Activated naive CD4-positive, alpha-beta T cell (primary cell): ENCODE measurements at regions not wholly inside any gene's neighbourhood (a gene's known extent, or its start where the extent isn't known, plus 50 kb on each side); places are given as distances from the start of the nearest gene placed in this dataset.
"Not testable (repeated sequence)": the region's sequence is repeated elsewhere in the genome, so short reads cannot be mapped to it uniquely, and the experiment has no call there.

Source experiments
- DNase-seq, 4 experiments: peaks; one replicate each; lab custom pipeline; 2025; lab: John Stamatoyannopoulos, UW

DNA sequence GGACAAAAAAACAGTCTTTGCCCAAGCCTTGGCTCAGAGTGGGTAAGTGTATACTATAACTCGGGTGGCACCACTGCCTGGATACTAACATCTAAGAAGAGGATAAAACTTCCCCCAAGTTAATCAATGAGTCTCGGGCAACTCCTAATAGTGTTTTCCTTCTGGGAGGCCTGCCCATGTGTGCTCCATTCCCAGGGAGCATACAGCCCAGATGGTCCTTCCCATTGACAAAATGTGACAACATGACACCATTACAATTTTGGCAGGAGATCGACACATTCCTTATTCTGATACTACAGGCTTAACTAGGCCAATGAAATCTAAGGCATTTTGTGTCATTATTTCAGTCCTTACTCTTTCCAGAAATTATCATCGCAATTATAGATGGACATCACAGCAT is 52.7 kb upstream of the CRIM1 start:
- DNase-seq, result no peak

DNA sequence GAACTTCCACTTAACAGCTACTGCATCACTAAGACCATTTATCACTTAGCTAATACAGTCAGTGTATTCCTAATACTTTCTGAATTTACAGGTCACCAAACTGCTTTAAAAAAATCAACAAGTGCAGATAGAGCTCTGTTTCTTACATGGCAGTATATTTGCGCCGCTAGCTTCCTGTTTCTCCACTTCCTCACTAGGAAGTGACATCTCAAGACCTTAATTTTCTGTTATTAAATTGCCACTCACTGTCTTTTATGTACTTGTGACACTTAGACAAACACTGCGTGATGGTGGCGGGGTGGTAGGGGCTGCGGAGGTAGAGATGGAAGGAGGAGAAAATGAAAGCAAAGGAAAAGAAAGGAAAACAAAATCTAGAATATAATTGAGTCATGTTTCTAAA is 53.7 kb upstream of the CRIM1 start:
- no peak for DNase-seq

DNA sequence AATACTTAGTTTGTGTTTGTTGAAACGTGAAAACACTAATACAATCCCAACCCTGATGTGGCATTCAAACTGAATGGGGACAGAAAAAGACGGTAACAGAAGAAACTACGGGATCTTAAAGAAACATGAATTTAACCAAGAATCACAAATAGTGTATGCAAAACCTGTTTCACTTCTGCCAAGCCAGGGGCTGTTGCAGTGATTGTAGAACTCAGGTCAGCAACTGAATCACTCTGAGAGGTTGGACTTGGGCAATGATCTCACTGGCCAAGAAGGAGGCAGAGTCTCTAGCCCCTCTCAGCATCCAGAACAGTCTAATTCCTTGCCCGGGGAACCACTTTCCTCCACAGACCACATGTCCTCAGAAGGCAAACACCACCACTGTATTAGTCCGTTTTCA is 54.9 kb upstream of the CRIM1 start:
- DNase-seq, result no peak

DNA sequence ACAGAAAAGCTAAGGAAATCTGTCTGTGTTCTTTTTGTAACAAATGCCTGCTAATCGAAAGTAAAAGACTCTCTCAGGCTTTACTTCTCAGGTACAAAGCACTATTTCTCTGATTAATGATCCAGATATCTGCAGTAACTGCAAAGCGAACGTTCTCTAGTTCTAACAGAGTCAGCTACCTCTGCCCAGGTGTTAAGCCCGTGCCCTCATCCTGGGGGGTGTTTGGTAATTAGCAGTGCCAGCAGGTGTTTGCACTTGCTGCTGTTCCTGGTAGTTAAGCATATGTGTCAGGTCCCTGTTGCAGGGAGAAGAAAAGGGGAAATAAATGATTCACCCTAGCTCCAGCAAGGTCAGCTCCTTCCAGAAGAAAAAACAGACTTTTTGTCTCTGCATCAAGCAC is 58.8 kb upstream of the CRIM1 start:
- no peak for DNase-seq

DNA sequence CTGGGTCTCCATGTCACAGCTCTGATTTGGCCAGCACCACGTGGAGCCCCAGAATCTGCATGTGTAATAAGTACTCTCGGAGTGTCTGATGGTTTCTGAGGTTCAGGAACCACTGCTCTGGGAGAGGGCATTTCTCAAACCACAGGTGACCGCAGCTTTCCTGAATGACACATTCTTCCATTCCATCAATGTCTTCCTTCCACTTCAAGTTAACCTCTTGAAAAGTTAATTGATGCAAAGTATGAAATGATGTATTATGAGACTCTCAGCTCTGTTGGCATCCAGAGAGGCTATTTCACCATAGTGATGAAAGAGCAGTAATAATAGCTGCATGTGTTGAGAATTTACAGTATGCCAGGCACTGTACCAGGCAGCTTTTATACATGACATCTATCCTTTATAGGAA is 61.3 kb upstream of the CRIM1 start:
- DNase-seq, result no peak

DNA sequence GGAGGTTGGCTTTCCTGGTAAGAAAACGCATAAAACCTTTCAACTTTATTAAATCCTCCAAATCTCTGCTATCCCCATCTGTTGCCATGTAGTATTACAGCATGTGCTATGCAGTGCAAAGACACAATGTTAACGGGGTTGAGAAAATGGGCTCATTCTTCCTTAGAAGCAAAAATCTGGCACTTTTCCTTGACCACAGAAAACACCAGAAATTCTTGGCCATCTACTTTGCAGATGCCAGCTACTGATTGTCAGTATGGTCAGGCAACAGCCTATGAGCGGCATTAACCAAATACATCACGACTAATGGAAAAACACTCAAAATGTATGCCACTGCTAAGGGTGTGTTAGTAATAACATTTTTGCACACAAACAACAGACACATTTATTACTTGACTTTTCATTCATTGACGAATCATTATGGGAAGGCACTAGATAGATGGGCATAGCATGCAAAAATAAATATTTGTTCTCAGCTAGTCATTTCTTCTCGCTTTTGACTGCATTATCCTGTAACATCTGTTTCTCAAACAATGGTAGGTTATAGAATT is 65.2 kb upstream of the CRIM1 start:
- no peak for DNase-seq

DNA sequence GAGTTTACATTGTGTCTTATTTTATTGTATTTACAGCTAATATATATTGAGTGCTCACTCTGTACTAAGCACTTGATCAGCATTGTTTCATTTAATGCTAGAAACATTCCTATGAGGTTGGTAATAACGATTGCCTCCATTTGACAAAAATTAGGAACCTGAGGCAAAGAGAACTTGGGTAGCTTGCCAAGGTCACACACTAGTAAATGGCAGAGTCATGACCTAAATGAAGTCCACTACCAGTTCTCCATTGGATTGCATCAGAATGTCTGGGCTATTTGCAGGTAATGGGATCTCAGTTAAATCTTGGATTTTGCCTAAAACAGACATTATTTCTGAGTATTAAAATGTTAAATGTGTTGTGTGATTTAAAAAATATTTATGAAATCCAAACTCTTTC is 65.8 kb upstream of the CRIM1 start:
- DNase-seq, result no peak

DNA sequence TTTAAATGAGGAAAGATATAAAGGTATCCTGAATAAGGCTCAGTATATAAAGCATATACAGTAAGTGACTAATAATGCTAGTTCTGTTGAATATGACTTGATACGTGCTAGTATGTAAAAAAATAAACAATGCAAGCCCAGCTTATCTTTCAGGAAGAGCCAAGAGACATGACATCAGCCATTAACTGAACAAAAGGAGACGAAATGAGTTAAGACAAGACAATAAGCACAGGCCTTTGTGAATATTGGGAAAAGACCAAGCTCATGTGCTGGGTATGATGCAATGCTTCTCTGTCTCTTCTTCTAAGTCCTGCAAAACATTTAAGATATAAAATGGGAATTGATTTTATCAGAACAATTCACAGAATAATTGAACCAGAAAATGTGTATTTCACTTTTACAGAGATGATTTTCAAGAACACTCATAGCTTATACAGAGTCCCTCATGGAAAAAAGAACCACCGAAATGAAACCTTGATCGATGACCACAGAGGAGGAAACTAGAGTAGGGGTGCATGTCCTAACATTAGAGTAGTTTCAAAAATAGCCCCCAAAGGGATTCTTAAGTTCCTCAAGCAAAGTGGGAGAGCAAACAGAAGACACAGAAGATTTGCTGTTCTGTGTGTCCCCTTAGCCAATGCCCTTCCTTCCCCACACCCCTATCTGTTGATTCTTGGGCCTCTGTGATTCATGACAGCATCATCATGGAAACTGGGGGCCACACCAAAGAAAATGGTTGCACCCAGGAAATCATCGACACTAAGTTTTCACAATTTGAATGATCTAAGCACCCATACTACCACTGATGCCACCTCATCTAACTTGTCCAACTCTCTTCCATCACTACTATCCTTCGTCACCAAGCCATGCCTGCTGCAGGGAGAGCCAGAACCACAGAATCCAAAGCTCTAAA is 68.0 kb upstream of the CRIM1 start:
- no peak for DNase-seq

DNA sequence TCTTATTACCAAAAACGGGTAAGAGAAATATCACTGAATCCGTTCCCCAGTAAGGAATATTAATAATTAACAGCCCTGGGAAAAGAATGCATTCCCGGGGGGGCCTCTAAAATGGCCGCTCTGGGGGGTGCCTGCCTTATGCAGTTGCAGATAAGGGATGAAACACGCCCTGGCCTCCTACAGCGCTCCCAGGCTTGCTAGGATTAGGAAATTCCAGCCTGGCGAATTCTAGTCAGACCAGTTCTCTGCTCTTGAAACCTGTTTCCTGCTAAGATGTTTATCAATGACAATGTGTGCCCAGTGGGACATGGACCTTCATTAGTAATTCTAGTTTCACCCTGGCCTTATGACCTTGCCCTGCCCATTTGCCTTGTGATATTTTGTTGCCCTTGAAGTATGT is 76.1 kb upstream of the CRIM1 start:
- DNase-seq, result not testable (repeated sequence)

DNA sequence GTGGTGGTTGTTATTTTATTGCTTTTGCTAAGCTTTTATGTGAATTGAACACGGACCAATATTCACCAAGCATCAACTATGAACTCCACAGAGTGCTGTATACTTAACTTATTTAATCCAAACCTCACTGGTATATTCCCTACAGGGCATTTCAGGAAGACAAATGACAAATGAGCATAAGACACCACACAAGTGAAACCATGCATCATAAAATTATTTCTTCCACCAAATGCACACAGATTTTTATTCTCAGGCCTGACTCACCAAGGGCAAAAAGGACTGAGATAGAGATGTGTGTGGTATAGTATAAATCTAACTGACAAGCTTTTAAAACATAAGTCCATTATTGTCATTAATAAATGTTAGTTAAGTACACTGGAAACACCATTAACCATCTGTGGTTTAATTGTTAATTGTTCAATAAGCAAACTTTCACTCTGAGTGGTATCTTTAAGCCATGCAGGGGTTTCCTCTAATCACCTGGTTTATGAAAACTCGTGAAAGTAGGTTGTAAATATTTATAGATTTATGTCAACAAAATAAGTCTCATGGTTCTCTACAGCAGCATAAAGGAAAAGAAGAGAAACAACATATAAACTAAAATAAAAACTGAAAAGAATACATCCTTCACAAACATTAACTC is 77.6 kb upstream of the CRIM1 start:
- no peak for DNase-seq

DNA sequence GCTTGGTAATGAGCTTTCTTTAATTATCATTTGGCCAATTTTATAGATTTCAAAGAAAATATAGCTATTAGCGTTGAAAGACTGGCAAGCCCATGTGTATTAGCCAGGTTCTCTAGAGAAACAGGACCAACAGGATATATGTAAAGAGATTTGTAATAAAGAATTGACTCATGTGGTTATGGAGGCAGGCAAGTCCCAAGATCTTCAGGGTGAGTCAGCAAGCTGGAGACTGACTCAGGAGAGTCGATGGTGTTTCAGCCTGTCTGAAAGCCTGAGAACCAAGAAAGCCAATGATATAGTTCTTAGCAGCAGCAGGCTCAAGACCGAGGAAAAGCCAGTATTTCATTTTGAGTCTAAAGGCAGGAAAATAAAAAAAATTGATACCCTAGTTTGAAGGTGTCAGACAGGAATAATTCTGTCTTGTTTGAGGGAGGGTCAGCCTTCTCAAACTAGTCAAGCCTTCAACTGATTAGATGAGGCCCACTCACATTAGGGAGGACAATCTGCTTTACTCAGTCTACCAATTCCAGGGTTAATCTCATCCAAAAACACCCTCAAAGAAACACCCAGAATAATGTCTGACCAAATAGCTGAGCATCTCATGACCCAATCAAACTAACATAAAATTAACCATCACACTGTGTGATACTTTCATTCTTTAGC is 78.3 kb upstream of the CRIM1 start:
- DNase-seq, result no peak

DNA sequence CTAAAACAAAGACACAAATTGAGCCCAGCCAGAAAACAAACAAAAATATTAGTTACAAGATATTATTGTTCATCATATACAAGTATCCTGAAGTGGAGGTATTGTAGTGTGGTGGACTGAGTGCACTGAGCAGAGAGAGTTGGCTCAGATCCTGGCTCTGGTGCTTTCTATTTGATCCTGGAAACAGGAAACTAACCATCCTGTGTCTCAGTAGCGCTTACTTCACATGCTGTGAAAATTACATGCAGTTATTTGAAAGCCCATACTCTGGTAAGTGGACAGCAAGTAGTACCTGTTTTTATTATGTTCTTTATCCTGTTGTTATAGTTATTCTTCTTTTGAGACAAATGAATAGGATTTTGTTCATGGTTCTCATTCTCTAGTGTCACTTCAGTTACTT is 84.3 kb upstream of the CRIM1 start:
- no peak for DNase-seq

DNA sequence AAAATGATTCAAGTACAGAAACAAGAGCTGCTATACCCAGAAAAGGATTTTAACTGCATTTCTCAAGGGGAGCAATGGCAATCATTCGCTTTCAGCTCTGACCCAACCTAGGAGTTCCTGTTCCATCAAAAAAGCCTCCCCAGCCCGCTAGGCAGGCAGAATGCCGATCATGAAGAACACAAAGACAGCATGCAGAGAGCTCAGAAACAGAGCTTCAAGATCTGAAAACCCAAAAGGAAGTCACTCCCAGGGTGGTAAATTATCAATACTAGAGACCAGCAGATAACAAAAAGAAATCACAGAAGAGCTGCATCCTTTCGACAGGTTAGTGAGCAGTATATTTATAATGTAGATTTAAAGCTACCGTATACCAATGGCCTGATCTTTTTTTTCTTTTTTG is 84.8 kb upstream of the CRIM1 start:
- no peak for DNase-seq

DNA sequence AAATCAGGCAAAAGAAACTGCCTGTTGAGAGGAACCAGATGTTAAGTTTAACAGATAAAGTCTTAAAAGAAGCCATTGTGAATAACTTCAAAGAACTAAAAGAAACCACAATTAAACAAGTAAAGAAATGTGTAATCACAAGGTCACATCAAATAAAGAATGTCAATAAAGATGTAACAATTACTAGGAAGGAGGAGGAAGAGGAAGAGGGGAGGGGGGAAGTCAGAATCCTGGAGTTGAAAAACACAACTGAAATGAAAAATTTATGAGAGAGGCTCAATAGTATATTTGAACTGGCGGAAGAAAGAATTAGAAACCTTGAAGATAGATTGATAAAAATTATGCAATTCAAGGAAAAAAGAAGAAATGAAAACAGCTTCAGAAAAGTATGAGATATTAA is 88.4 kb upstream of the CRIM1 start:
- DNase-seq, result no peak

DNA sequence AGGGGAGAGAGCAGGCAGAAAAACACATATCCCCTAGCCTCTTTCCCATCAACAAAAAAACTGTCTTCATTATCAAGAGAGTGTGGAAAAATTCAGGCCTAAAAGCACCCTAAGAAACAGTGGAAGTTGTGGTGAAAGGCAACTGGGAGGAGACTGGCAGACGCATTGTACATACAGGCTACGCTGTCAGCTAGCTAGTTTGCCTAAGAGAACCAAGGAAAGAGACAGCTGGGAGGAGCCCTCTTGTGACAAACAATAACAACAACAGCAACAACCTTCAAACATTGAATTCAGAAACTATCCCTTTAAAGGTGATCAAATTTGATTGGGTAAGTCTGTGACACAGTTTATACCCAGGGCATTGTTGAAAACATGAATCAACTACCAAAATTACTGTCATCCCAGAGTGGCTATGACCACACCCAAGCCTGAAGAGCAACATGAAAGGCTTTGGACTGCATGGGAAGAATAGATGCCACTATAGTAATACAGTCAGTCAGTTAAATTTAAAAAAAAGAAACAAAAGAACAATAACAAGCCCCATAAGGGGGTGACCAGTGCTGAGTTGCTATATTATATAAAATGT is 88.9 kb upstream of the CRIM1 start:
- DNase-seq, result no peak

DNA sequence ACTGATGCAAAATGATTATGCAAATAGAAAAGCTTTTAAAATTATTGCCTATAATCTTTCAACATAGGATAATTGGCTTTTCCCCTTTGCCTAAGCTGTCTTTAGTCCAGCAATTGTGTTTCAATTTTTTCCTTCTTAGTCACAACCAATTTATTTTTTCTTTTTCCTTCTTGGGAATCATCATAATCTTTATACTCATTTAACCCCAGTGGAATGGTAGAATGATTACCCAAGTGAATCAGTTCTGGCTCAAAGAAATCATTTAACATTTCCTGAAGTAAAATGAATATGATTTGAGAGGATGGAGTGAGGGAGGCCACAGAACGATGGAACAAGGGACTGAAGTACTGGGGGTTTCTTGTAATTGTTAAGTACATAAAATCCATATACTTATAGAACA is 93.0 kb upstream of the CRIM1 start:
- DNase-seq, result no peak

DNA sequence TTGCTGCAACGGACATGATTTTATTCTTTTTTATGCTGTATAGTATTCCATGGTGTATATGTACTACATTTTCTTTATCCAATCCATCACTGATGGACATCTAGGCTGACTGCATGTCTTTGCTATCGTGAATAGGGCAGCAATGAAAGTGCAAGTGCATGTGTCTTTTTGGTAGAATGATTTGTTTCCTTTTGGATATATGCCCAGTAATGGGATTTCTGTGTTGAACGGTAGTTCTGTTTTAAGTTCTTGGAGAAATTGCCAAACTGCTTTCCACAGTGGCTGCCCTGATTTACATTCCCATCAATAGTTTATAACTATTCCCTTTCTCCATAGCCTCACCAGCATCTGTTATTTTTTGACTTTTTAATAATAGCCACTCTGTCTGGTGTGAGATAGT is 99.7 kb upstream of the CRIM1 start:
- no peak for DNase-seq

DNA sequence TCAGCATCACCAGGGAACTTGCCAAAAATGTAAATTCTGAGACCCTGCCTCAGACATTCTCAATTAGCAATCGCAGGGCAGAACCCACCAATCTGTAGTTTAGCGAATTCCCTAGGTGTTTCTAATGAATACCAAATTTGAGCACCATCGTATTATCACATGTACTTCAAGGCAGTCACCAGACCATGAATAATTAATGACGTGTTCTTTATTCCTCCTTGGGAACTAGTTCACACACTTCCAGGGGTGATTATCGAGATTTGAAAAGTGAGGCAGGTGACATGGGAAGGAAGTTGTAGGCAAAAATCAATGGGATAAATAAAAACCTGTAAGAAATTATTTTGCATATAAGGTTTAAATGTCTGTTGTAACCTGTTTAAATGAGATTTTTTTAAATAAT is 102.5 kb upstream of the CRIM1 start:
- no peak for DNase-seq

DNA sequence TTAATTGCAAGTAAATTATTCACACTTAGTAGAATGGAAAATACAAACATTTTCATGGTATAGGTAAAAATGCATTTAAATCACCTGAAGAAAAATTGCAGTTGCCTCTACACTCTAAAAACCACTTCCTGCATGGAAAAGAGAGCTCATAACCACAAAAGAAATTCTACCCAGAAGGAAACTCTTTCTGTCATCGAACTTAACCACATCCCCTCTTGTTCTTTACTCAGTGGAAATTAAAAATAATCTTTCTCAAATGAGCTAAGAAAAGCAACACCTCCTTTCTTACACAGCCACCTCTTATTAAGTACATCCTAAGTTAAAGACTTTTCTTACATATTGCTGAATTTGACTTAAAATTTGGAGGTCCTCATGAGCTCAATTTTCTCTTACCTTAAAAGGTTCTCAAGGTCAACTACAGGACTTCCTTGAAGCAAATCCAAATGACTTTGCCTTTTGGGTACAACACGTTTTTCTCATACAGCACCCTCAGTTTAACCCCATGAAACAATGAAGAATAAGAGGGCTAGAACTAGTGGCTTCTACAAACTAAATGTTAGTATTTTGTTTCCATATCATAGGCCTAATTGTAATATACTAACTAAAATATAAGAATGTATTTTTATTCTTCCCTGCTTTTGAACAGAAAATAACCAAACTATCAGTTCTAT is 109.1 kb upstream of the CRIM1 start:
- DNase-seq, result no peak

DNA sequence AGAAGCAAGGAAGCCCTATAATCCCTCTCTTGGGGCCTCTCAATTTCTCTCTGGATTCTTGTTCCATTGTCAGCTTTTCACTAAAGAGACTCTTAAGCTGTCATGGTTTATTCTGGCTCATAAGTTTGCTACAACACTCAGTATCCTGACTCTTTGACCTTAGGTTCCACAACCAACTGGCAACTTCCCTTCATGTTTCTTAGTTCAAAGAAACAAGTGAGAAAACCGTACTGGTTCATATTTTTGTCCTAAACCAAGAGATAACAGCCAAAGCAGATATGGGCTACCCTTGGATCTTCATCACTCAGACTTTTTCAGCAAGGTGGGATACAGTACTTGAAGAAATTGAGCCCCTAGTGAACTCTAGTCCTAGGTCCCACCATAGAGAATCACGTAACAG is 109.9 kb upstream of the CRIM1 start:
- DNase-seq, result no peak

DNA sequence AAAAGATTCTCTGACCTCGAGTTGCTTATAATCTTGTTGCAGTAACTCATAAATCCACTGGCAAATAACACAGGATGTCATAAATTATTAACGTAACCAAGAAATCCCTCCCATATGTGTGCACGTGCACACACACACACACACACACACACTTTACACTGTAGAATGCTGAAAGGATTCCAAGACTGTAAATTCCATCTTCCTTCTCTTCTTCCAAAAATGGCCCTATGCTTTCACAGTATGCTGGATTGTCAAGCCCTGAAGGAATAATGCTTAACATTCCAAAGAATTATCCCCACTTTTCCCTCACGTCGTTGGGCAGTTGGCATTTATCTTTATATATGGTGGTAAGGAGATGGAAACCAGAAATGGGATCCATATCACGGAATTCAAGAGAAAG is 117.5 kb upstream of the CRIM1 start:
- no peak for DNase-seq

DNA sequence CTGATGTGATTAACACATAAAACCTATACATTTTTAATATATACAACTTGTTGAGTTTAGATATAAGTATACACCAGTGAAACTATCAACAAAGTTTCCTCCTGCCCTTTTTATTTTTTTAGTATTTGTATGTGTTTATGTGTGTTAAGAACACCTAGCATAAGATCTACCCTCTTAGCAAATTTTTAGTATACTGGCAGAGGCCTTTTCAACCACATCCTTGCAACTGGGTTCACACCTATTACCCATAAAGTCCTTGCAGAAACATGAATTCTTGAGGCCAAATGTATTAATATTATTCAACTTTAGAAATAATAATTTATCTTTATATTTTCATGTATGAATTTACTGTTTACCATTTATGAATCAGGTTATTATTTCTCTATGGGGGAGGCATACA is 119.7 kb upstream of the CRIM1 start:
- no peak for DNase-seq
